H1 (cell line): ENCODE measurements at regions not wholly inside any gene's neighbourhood (a gene's known extent, or its start where the extent isn't known, plus 50 kb on each side); places are given as distances from the start of the nearest gene placed in this dataset.

Experiments
- CTCF ChIA-PET: fragments of 300-600 bp; sonication (Branson Sonifier 250); formaldehyde crosslinking; loops from one replicate; lab custom pipeline; 2021; ENCODE audit not compliant: partially characterized antibody; lab: Charles Lee
- POLR2A ChIA-PET: fragments of 300-600 bp; sonication (Branson Sonifier 250); formaldehyde crosslinking; loops from one replicate; lab custom pipeline; 2021; ENCODE audit warnings: inconsistent platforms; ENCODE audit not compliant: partially characterized antibody; lab: Charles Lee
- DNase-seq, 2 experiments: peaks; one replicate each; pipeline versions ENCODE4 v3.0.0 to v3.0.0-alpha.2; 2010 to 2022; ENCODE audit warnings: low spot score in 2 of 2, low read depth in 1 of 2, mixed read lengths in 1 of 2
- FAIRE-seq: peaks from 2 replicates; lab custom pipeline; 2011; peaks lifted over from hg19 to GRCh38; lab: Jason Lieb, UNC
- H2AFZ ChIP-seq: 2 replicates; pipeline ENCODE4 v1.8.1; 2012; ENCODE audit warnings: low read length, inconsistent platforms
- H2AK5ac ChIP-seq: 2 replicates; pipeline ENCODE4 v1.6.1; 2013; ENCODE audit warnings: low read depth, low read length
- H2BK120ac ChIP-seq: replicated peaks from 2 replicates; pipeline ENCODE3; 2013; ENCODE audit warnings: low read depth, low read length, inconsistent platforms
- H2BK12ac ChIP-seq: 2 replicates; pipeline ENCODE4 v1.6.1; 2013; ENCODE audit warnings: low read depth, low read length
- H2BK15ac ChIP-seq: 2 replicates; pipeline ENCODE4 v1.6.1; 2013; ENCODE audit warnings: low read length
- H2BK20ac ChIP-seq: 2 replicates; pipeline ENCODE4 v1.6.1; 2013; ENCODE audit warnings: low read length
- H2BK5ac ChIP-seq: 2 replicates; pipeline ENCODE4 v1.6.1; 2013; ENCODE audit warnings: low read depth, low read length
- H3K14ac ChIP-seq: 2 replicates; pipeline ENCODE4 v1.6.1; 2013; ENCODE audit warnings: inconsistent platforms; ENCODE audit not compliant: insufficient read length
- H3K18ac ChIP-seq: 2 replicates; pipeline ENCODE4 v1.6.1; 2013; ENCODE audit warnings: low read length; ENCODE audit errors: extremely low read depth
- H3K23ac ChIP-seq: 2 replicates; pipeline ENCODE4 v1.6.1; 2013; ENCODE audit warnings: inconsistent platforms; ENCODE audit not compliant: insufficient read length
- H3K23me2 ChIP-seq: 2 replicates; pipeline ENCODE4 v1.6.1; 2013; ENCODE audit warnings: low read depth, low read length
- H3K27ac ChIP-seq: 2 replicates; pipeline ENCODE4 v1.6.1; 2011; ENCODE audit warnings: low read depth, low read length, inconsistent platforms
- H3K27me3 ChIP-seq, 4 experiments: replicated peaks in 1 of 4; 1 replicate in 1 of 4; 2 replicates in 3 of 4; pipeline versions ENCODE4 v1.6.1 to v1.8.1; 2011 to 2013; ENCODE audit warnings: low read length in 3 of 4, mild to moderate bottlenecking in 3 of 4, inconsistent platforms in 2 of 4, mixed read lengths in 2 of 4, moderate library complexity in 1 of 4; ENCODE audit not compliant: control insufficient read depth in 3 of 4, insufficient read depth in 3 of 4; ENCODE audit errors: extremely low read depth in 1 of 4
- H3K36me3 ChIP-seq, 4 experiments: 2 replicates each; pipeline versions ENCODE4 v1.6.1 to v1.8.1; 2011 to 2013; ENCODE audit warnings: mild to moderate bottlenecking in 4 of 4, low read length in 3 of 4, moderate library complexity in 2 of 4, control low read depth in 1 of 4, inconsistent platforms in 1 of 4; ENCODE audit not compliant: insufficient read depth in 4 of 4, control insufficient read depth in 2 of 4
- H3K4ac ChIP-seq: replicated peaks from 2 replicates; pipeline ENCODE3; 2013; ENCODE audit warnings: low read length, low read depth, mixed read lengths, inconsistent platforms; ENCODE audit not compliant: insufficient read length
- H3K4me1 ChIP-seq, 4 experiments: replicated peaks in 1 of 4; 1 replicate in 1 of 4; 2 replicates in 3 of 4; pipeline versions ENCODE4 v1.6.1 to v1.8.1; 2011 to 2013; ENCODE audit warnings: low read length in 3 of 4, inconsistent platforms in 2 of 4, mixed read lengths in 1 of 4; ENCODE audit not compliant: insufficient read depth in 4 of 4, control insufficient read depth in 3 of 4
- H3K4me2 ChIP-seq, 2 experiments: 2 replicates each; pipeline versions ENCODE4 v1.6.1 to v1.8.1; 2011 to 2013; ENCODE audit warnings: low read depth in 2 of 2, low read length in 2 of 2, control low read depth in 1 of 2, inconsistent platforms in 1 of 2, mild to moderate bottlenecking in 1 of 2; ENCODE audit not compliant: insufficient read depth in 1 of 2
- H3K4me3 ChIP-seq, 4 experiments: fragments of 200-600, 300-600 bp in 1 of 4; sonication (generic), shearing (Covaris generic), sonication (Bioruptor Twin) in 1 of 4; 2 replicates each; pipeline versions ENCODE4 v1.5.1 to v1.8.1; 2011 to 2016; ENCODE audit warnings: low read length in 4 of 4, low read depth in 3 of 4, control low read depth in 2 of 4, inconsistent platforms in 2 of 4, mild to moderate bottlenecking in 2 of 4, mixed read lengths in 1 of 4, moderate library complexity in 1 of 4; ENCODE audit not compliant: insufficient read depth in 2 of 4; ENCODE audit errors: extremely low read depth in 1 of 4
- H3K56ac ChIP-seq: replicated peaks from 2 replicates; pipeline ENCODE3; 2013; ENCODE audit warnings: low read depth, mild to moderate bottlenecking, mixed read lengths, low read length, inconsistent platforms; ENCODE audit not compliant: insufficient read length
- H3K79me1 ChIP-seq: 2 replicates; pipeline ENCODE4 v1.6.1; 2013; ENCODE audit warnings: low read depth, low read length, control low read depth
- H3K79me2 ChIP-seq, 2 experiments: 2 replicates each; pipeline versions ENCODE4 v1.6.1 to v1.8.1; 2012 to 2013; ENCODE audit warnings: low read length in 2 of 2, mild to moderate bottlenecking in 2 of 2, inconsistent platforms in 1 of 2; ENCODE audit not compliant: insufficient read depth in 2 of 2, control insufficient read depth in 1 of 2
- H3K9ac ChIP-seq, 4 experiments: replicated peaks in 1 of 4; 1 replicate in 1 of 4; 2 replicates in 3 of 4; pipeline versions ENCODE4 v1.6.1 to v1.8.1; 2011 to 2013; ENCODE audit warnings: low read depth in 3 of 4, low read length in 3 of 4, control low read depth in 2 of 4, mild to moderate bottlenecking in 2 of 4, moderate library complexity in 2 of 4, inconsistent platforms in 1 of 4; ENCODE audit errors: extremely low read depth in 1 of 4
- H3K9me3 ChIP-seq, 2 experiments: 2 replicates each; pipeline versions ENCODE4 v1.6.1 to v1.8.1; 2012 to 2013; ENCODE audit warnings: mild to moderate bottlenecking in 2 of 2, moderate library complexity in 2 of 2, control low read depth in 1 of 2, inconsistent platforms in 1 of 2, low read depth in 1 of 2, low read length in 1 of 2, mixed read lengths in 1 of 2; ENCODE audit not compliant: insufficient read depth in 2 of 2
- H4K20me1 ChIP-seq, 2 experiments: replicated peaks in 1 of 2; 2 replicates each; pipeline versions ENCODE3 to v1.8.1; 2011 to 2013; ENCODE audit warnings: inconsistent platforms in 2 of 2, low read length in 2 of 2, mild to moderate bottlenecking in 1 of 2; ENCODE audit not compliant: insufficient read depth in 2 of 2, control insufficient read depth in 1 of 2
- H4K5ac ChIP-seq: 2 replicates; pipeline ENCODE4 v1.6.1; 2013; ENCODE audit warnings: low read length, low read depth, mixed read lengths, inconsistent platforms; ENCODE audit not compliant: insufficient read length
- H4K8ac ChIP-seq: 2 replicates; pipeline ENCODE4 v1.8.0; 2013; ENCODE audit warnings: mild to moderate bottlenecking, moderate library complexity, low read length, inconsistent platforms; ENCODE audit not compliant: insufficient read depth; ENCODE audit errors: extremely low read depth
- H4K91ac ChIP-seq: replicated peaks from 2 replicates; pipeline ENCODE3; 2013; ENCODE audit warnings: low read length, mixed read lengths, inconsistent platforms; ENCODE audit not compliant: insufficient read length
- ASH2L ChIP-seq: fragments of 200-600, 300-600 bp; sonication (generic); IDR thresholded peaks from one replicate; pipeline ENCODE4 v1.7.1; 2017; ENCODE audit warnings: low read length
- CHD2 ChIP-seq: IDR thresholded peaks from 2 replicates; pipeline ENCODE4 v1.6.1; 2012; ENCODE audit warnings: low read length, improper control_type of control experiment
- CTCF ChIP-seq, 3 experiments: IDR thresholded peaks; 1 replicate in 2 of 3; 2 replicates in 1 of 3; pipeline versions ENCODE4 v1.5.1 to v1.6.1; 2011; ENCODE audit warnings: low read length in 3 of 3, mild to moderate bottlenecking in 3 of 3, inconsistent platforms in 2 of 3, low read depth in 1 of 3, moderate library complexity in 1 of 3; ENCODE audit not compliant: insufficient read depth in 1 of 3; ENCODE audit errors: control extremely low read depth in 1 of 3
- KDM1A ChIP-seq: fragments of 200-600, 300-600 bp; sonication (generic); IDR thresholded peaks from 2 replicates; pipeline ENCODE4 v1.7.1; 2016; ENCODE audit warnings: mild to moderate bottlenecking, low read length, borderline replicate concordance
- SIX5 ChIP-seq: IDR thresholded peaks from 2 replicates; pipeline ENCODE4 v1.6.1; 2011; ENCODE audit warnings: mild to moderate bottlenecking, low read depth, low read length
- TAF7 ChIP-seq: optimal IDR thresholded peaks from 2 replicates; pipeline ENCODE3; 2011; ENCODE audit warnings: low read depth, mild to moderate bottlenecking, inconsistent platforms, low read length, moderate library complexity, borderline replicate concordance
- WGBS, 2 experiments: shearing (Covaris generic) in 1 of 2; methylation state at CpG; one replicate each; pipeline versions ENCODE4 v1.1.6 to v1.1.7; 2013 to 2015; ENCODE audit warnings: low lambda C conversion rate in 2 of 2, mixed read lengths in 2 of 2, inconsistent platforms in 1 of 2, low coverage in 1 of 2, missing lambda C conversion rate in 1 of 2; ENCODE audit not compliant: insufficient replicate concordance in 2 of 2, insufficient coverage in 1 of 2, insufficient read length in 1 of 2; ENCODE audit errors: extremely low coverage in 1 of 2, missing lambda C conversion rate in 1 of 2; 5-methylcytosine and 5-hydroxymethylcytosine counted together

GRCh38 chr11:90380206-90380605, 157.4 kb upstream of the CHORDC1 start:
- Histone ChIP-seq H3K9me3 (no peaks in the 10 kb centered on the region), H3K14ac (no peak overlapping the region), H3K23me2 (no peaks in the 10 kb centered on the region), H2BK12ac (no peak overlapping the region), H3K9ac (no peak overlapping the region), H3K79me1 (no peaks in the 10 kb centered on the region), H3K23ac (no peak overlapping the region), H3K4ac (no peak overlapping the region), H3K56ac (no peak overlapping the region), H4K5ac (no peak overlapping the region), H2BK5ac (no peak overlapping the region), H2AFZ (no peak overlapping the region), H4K20me1 (no peaks in the 10 kb centered on the region), H2BK120ac (no peak overlapping the region), H3K4me2 (no peak overlapping the region), H2BK15ac (no peak overlapping the region), H3K27me3 (no peaks in the 10 kb centered on the region), H2BK20ac (no peak overlapping the region), H3K4me3 (no peak overlapping the region), H3K27ac (no peak overlapping the region), H3K4me1 (no peaks in the 10 kb centered on the region), H2AK5ac (no peak overlapping the region), H4K91ac (no peak overlapping the region), H4K8ac (no peak overlapping the region), H3K18ac (no peak overlapping the region), H3K36me3 (no peaks in the 10 kb centered on the region), H3K79me2 (no peaks in the 10 kb centered on the region)
- FAIRE-seq, result no peak
- POLR2A ChIA-PET, result no interaction called here
- 90% methylated on average over 5 of the region's 5 CpGs; no CpG with 5 or more reads in 1 of the 2 experiments for WGBS, 2 experiments
- TF ChIP-seq ASH2L (no peak), SIX5 (no peak), CTCF (IDR thresholded peaks at IDR 0.05; ENCODE audit: control extremely low read depth in 1 of 3, insufficient read depth in 1 of 3, low read depth in 1 of 3, low read length in 3 of 3) (no peak), CHD2 (no peak), KDM1A (no peak), TAF7 (no peak)
- DNase-seq, result no peak
- CTCF ChIA-PET, result interaction anchor here (1.1 to 1.9 kb wide), 2 partner anchors 12 kb away, joined by 5 read pairs; no protein-coding TSS in a partner anchor
